IMR-90 (cell line): ENCODE measurements at regions not wholly inside any gene's neighbourhood (a gene's known extent, or its start where the extent isn't known, plus 50 kb on each side); places are given as distances from the start of the nearest gene placed in this dataset.

Experiments used
- ATAC-seq: fragments of 200-7000 bp; cut with Tn5 transposase; 2 replicates; pipeline ENCODE4 v1.9.1; 2020; ENCODE audit warnings: low read depth, mild to moderate bottlenecking, moderate library complexity
- BruUV-seq: library from RNA; stranded (reverse); fragments of 400-500 nt; replicated peaks from 2 replicates; lab custom pipeline; 2021; lab: Mats Ljungman, UMichigan
- CTCF ChIA-PET: fragments of 300-600 bp; formaldehyde crosslinking; extraction: SDS; loops from one replicate; lab custom pipeline; 2021; ENCODE audit warnings: antibody characterized with exemption; lab: Yijun Ruan, JAX
- POLR2A ChIA-PET: fragments of 300-600 bp; sonication (Branson Sonifier 250); formaldehyde crosslinking; loops from one replicate; lab custom pipeline; 2022; ENCODE audit warnings: antibody characterized with exemption; ENCODE audit not compliant: unreplicated experiment; lab: Charles Lee
- DNase-seq: peaks from one replicate; pipeline ENCODE4 v3.0.0; 2013
- H2AFZ ChIP-seq: replicated peaks from 2 replicates; pipeline ENCODE3; 2013; ENCODE audit warnings: low read length, mild to moderate bottlenecking; ENCODE audit not compliant: poor library complexity
- H2AK5ac ChIP-seq: 2 replicates; pipeline ENCODE4 v1.6.1; 2013; ENCODE audit warnings: low read depth, low read length, inconsistent platforms
- H2AK9ac ChIP-seq: replicated peaks from 2 replicates; pipeline ENCODE3; 2013; ENCODE audit warnings: mild to moderate bottlenecking, low read depth, low read length, moderate library complexity; ENCODE audit not compliant: poor library complexity
- H2BK120ac ChIP-seq: 2 replicates; pipeline ENCODE4 v1.6.1; 2013; ENCODE audit warnings: low read depth, low read length, inconsistent platforms
- H2BK15ac ChIP-seq: 3 replicates; pipeline ENCODE4 v1.6.1; 2013; ENCODE audit warnings: low read depth, low read length, inconsistent platforms
- H2BK20ac ChIP-seq: 2 replicates; pipeline ENCODE4 v1.6.1; 2013; ENCODE audit warnings: low read depth, mild to moderate bottlenecking, inconsistent platforms, low read length, moderate library complexity
- H2BK5ac ChIP-seq: 2 replicates; pipeline ENCODE4 v1.6.1; 2013; ENCODE audit warnings: mild to moderate bottlenecking, low read depth, low read length, inconsistent platforms; ENCODE audit not compliant: poor library complexity, severe bottlenecking
- H3K14ac ChIP-seq: replicated peaks from 2 replicates; pipeline ENCODE4 v1.6.1; 2013; ENCODE audit warnings: low read depth, low read length, inconsistent platforms
- H3K18ac ChIP-seq: 2 replicates; pipeline ENCODE4 v1.6.1; 2013; ENCODE audit warnings: low read depth, low read length, control low read depth
- H3K23ac ChIP-seq: 2 replicates; pipeline ENCODE4 v1.6.1; 2013; ENCODE audit warnings: low read depth, low read length, inconsistent platforms
- H3K27ac ChIP-seq: 2 replicates; pipeline ENCODE4 v1.5.1; 2013; ENCODE audit warnings: mild to moderate bottlenecking, control low read depth, low read length; ENCODE audit not compliant: insufficient read depth
- H3K27me3 ChIP-seq: 2 replicates; pipeline ENCODE4 v1.6.1; 2013; ENCODE audit warnings: low read length; ENCODE audit not compliant: control insufficient read depth, insufficient read depth
- H3K36me3 ChIP-seq: 2 replicates; pipeline ENCODE4 v1.6.1; 2013; ENCODE audit warnings: low read length, mixed read lengths; ENCODE audit not compliant: control insufficient read depth, insufficient read depth
- H3K4ac ChIP-seq: 2 replicates; pipeline ENCODE4 v1.6.1; 2013; ENCODE audit warnings: low read depth, low read length, inconsistent platforms
- H3K4me1 ChIP-seq: 2 replicates; pipeline ENCODE4 v1.6.1; 2013; ENCODE audit warnings: low read length, mixed read lengths; ENCODE audit not compliant: control insufficient read depth, insufficient read depth
- H3K4me2 ChIP-seq: 2 replicates; pipeline ENCODE4 v1.6.1; 2013; ENCODE audit warnings: low read depth, mild to moderate bottlenecking, control low read depth, low read length, moderate library complexity
- H3K4me3 ChIP-seq: 2 replicates; pipeline ENCODE4 v1.5.1; 2013; ENCODE audit warnings: low read depth, mild to moderate bottlenecking, control low read depth, low read length, moderate library complexity; ENCODE audit not compliant: insufficient read depth
- H3K56ac ChIP-seq: 2 replicates; pipeline ENCODE4 v1.6.1; 2013; ENCODE audit warnings: low read length, inconsistent platforms; ENCODE audit not compliant: insufficient read depth; ENCODE audit errors: extremely low read depth
- H3K79me1 ChIP-seq, 2 experiments: 2 replicates each; pipeline ENCODE4 v1.6.1; 2013; ENCODE audit warnings: low read length in 2 of 2, inconsistent platforms in 1 of 2, low read depth in 1 of 2
- H3K9ac ChIP-seq: 2 replicates; pipeline ENCODE4 v1.6.1; 2013; ENCODE audit warnings: low read depth, low read length, control low read depth
- H3K9me1 ChIP-seq: 2 replicates; pipeline ENCODE4 v1.6.1; 2013; ENCODE audit warnings: low read length, inconsistent platforms; ENCODE audit not compliant: insufficient read depth
- H3K9me3 ChIP-seq: 2 replicates; pipeline ENCODE4 v1.6.1; 2013; ENCODE audit warnings: low read length; ENCODE audit not compliant: control insufficient read depth, insufficient read depth
- H4K20me1 ChIP-seq: 2 replicates; pipeline ENCODE4 v1.6.1; 2013; ENCODE audit warnings: low read length, inconsistent platforms; ENCODE audit not compliant: insufficient read depth
- H4K5ac ChIP-seq: 2 replicates; pipeline ENCODE4 v1.6.1; 2013; ENCODE audit warnings: mild to moderate bottlenecking, low read depth, low read length, control low read depth
- H4K8ac ChIP-seq, 2 experiments: 2 replicates each; pipeline ENCODE4 v1.6.1; 2013; ENCODE audit warnings: low read depth in 2 of 2, low read length in 2 of 2, control low read depth in 1 of 2, inconsistent platforms in 1 of 2
- H4K91ac ChIP-seq: 2 replicates; pipeline ENCODE4 v1.6.1; 2013; ENCODE audit warnings: low read depth, low read length, inconsistent platforms; ENCODE audit not compliant: insufficient read depth
- BHLHE40 ChIP-seq: fragments of 150-350 bp; IDR thresholded peaks from 2 replicates; pipeline ENCODE4 v1.6.1; 2016; ENCODE audit warnings: mild to moderate bottlenecking, low read depth, low read length
- CHD1 ChIP-seq: IDR thresholded peaks from 2 replicates; pipeline ENCODE4 v1.6.1; 2012; ENCODE audit warnings: low read depth, low read length, improper control_type of control experiment
- CTCF ChIP-seq: conservative IDR thresholded peaks from 2 replicates; pipeline ENCODE4 v1.5.1; 2012; ENCODE audit warnings: mild to moderate bottlenecking, low read depth, low read length, improper control_type of control experiment
- ELK1 ChIP-seq: fragments of 150-350 bp; IDR thresholded peaks from 2 replicates; pipeline ENCODE4 v1.6.1; 2016; ENCODE audit warnings: low read depth, mild to moderate bottlenecking, low read length, moderate library complexity, borderline replicate concordance
- FOS ChIP-seq: fragments of 150-350 bp; IDR thresholded peaks from 2 replicates; pipeline ENCODE4 v1.6.1; 2016; ENCODE audit warnings: low read depth, low read length
- MAFK ChIP-seq: IDR thresholded peaks from 2 replicates; pipeline ENCODE4 v1.6.1; 2012; ENCODE audit warnings: low read depth, low read length, improper control_type of control experiment
- MAZ ChIP-seq: IDR thresholded peaks from 2 replicates; pipeline ENCODE4 v1.6.1; 2012; ENCODE audit warnings: low read depth, mild to moderate bottlenecking, low read length, improper control_type of control experiment, moderate library complexity, borderline replicate concordance
- MXI1 ChIP-seq: IDR thresholded peaks from 2 replicates; pipeline ENCODE4 v1.6.1; 2012; ENCODE audit warnings: low read depth, mild to moderate bottlenecking, low read length, moderate library complexity, borderline replicate concordance
- NFE2L2 ChIP-seq: fragments of 150-350 bp; IDR thresholded peaks from 2 replicates; pipeline ENCODE4 v1.6.1; 2016; ENCODE audit warnings: low read depth, mild to moderate bottlenecking, low read length
- POLR2A ChIP-seq: IDR thresholded peaks from 2 replicates; pipeline ENCODE4 v1.6.1; 2012; ENCODE audit warnings: mild to moderate bottlenecking, low read depth, low read length
- RAD21 ChIP-seq: IDR thresholded peaks from 2 replicates; pipeline ENCODE4 v1.6.1; 2012; ENCODE audit warnings: low read length, improper control_type of control experiment
- RCOR1 ChIP-seq: IDR thresholded peaks from 2 replicates; pipeline ENCODE4 v1.6.1; 2012; ENCODE audit warnings: mild to moderate bottlenecking, low read length, improper control_type of control experiment; ENCODE audit not compliant: insufficient replicate concordance
- RFX5 ChIP-seq: IDR thresholded peaks from 2 replicates; pipeline ENCODE4 v1.8.0; 2012; ENCODE audit warnings: low read depth, mild to moderate bottlenecking, low read length, moderate library complexity
- SMC3 ChIP-seq: fragments of 150-350 bp; IDR thresholded peaks from 2 replicates; pipeline ENCODE4 v1.6.1; 2016; ENCODE audit warnings: low read depth, mild to moderate bottlenecking, antibody characterized with exemption, low read length, moderate library complexity
- USF2 ChIP-seq: fragments of 150-350 bp; IDR thresholded peaks from 2 replicates; pipeline ENCODE4 v1.6.1; 2017; ENCODE audit warnings: mild to moderate bottlenecking, antibody characterized with exemption, low read length, low read depth
- WGBS, 2 experiments: methylation state at CpG; one replicate each; pipeline versions ENCODE4 v1.1.5 to v1.1.7; 2013; ENCODE audit warnings: missing lambda C conversion rate in 2 of 2; ENCODE audit not compliant: insufficient read length in 1 of 2; ENCODE audit errors: extremely low coverage in 2 of 2; 5-methylcytosine and 5-hydroxymethylcytosine counted together
- dilution Hi-C: fragments of 300-500 bp; cut with HindIII; formaldehyde crosslinking; loops from one replicate; pipeline ENCODE4 v1.14.3; 2018; ENCODE audit warnings: low sequenced_read_pairs; ENCODE audit not compliant: unreplicated experiment
- in situ Hi-C: fragments of 300-500 bp; cut with MboI; formaldehyde crosslinking; loops from 3 replicates; pipeline ENCODE4 v1.14.3; 2019; ENCODE audit warnings: low sequenced_read_pairs, inconsistent platforms, mixed read lengths
- intact Hi-C: fragments of 100-400 bp; cut with micrococcal nuclease; formaldehyde crosslinking; loops from 2 replicates; pipeline ENCODE4 v1.10.0; 2022

GRCh38 chr9:82512728-82513127 lies 524.2 kb downstream of the SPATA31D1 start:
- POLR2A ChIA-PET, result no interaction called here
- no peak overlapping the region for H3K4me3 ChIP-seq
- intact Hi-C loops (no loop called here), dilution Hi-C loops (no loop called here), in situ Hi-C loops (no loop called here)
- H3K9me3 ChIP-seq, result no peaks in the 10 kb centered on the region
- no peaks in the 10 kb centered on the region for H3K79me1 ChIP-seq
- 100% methylated on average over 1 of the region's 5 CpGs; no CpG with 5 or more reads in 1 of the 2 experiments for WGBS, 2 experiments
- H3K36me3 ChIP-seq, result no peaks in the 10 kb centered on the region
- H3K56ac ChIP-seq, result no peak overlapping the region
- H3K18ac ChIP-seq, result peak overlapping the region; percentile 67; the same call in 1 of the 2 replicates
- peak overlapping the region; percentile 36; the same call in 1 of the 3 replicates for H2BK15ac ChIP-seq
- ATAC-seq (no peak), DNase-seq (no peak)
- TF ChIP-seq POLR2A, result no peak
- TF ChIP-seq USF2, result no peak
- TF ChIP-seq CHD1, result no peak
- TF ChIP-seq MXI1, result no peak
- TF ChIP-seq RFX5, result no peak
- no peak for TF ChIP-seq RCOR1
- TF ChIP-seq MAFK, result no peak
- no peak for TF ChIP-seq RAD21
- TF ChIP-seq MAZ, result no peak
- no peak for TF ChIP-seq NFE2L2
- no peak for TF ChIP-seq CTCF
- no peak for TF ChIP-seq SMC3
- TF ChIP-seq ELK1, result no peak
- no peak for TF ChIP-seq BHLHE40
- TF ChIP-seq FOS, result no peak
- H3K27me3 ChIP-seq, result no peaks in the 10 kb centered on the region; the same call in 1 of the 2 replicates
- H3K9ac ChIP-seq, result no peak overlapping the region
- H2BK20ac ChIP-seq, result 0 out of 2 replicates have a peak overlapping the region, but pooled peaks have one; percentile 75
- no peak overlapping the region for H3K27ac ChIP-seq
- no peak overlapping the region for H2AK9ac ChIP-seq
- no peak overlapping the region for H4K91ac ChIP-seq
- H4K5ac ChIP-seq, result no peak overlapping the region
- no peak overlapping the region for H2AFZ ChIP-seq
- BruUV-seq, result no TSS peak
- H4K8ac ChIP-seq, result no peak overlapping the region
- no peak overlapping the region for H3K14ac ChIP-seq
- no peaks in the 10 kb centered on the region for H3K9me1 ChIP-seq
- H2BK5ac ChIP-seq, result no peak overlapping the region
- peaks cover 5% of the 10 kb centered on the region for H3K4me1 ChIP-seq
- H2AK5ac ChIP-seq, result peak overlapping the region; percentile 63
- no peaks in the 10 kb centered on the region for H4K20me1 ChIP-seq
- no peak overlapping the region for H3K4me2 ChIP-seq
- H3K23ac ChIP-seq, result no peak overlapping the region
- no peak overlapping the region for H3K4ac ChIP-seq
- CTCF ChIA-PET, result no interaction called here
- H2BK120ac ChIP-seq, result peak overlapping the region; percentile 66
